GM04504 (cell line): ENCODE measurements at regions not wholly inside any gene's neighbourhood (a gene's known extent, or its start where the extent isn't known, plus 50 kb on each side); places are given as distances from the start of the nearest gene placed in this dataset.
"Not testable (repeated sequence)": the region's sequence is repeated elsewhere in the genome, so short reads cannot be mapped to it uniquely, and the experiment has no call there.

ENCODE experiments used
- DNase-seq: peaks from one replicate; pipeline ENCODE4 v3.0.0-alpha.2; 2012; ENCODE audit warnings: low read depth

DNA sequence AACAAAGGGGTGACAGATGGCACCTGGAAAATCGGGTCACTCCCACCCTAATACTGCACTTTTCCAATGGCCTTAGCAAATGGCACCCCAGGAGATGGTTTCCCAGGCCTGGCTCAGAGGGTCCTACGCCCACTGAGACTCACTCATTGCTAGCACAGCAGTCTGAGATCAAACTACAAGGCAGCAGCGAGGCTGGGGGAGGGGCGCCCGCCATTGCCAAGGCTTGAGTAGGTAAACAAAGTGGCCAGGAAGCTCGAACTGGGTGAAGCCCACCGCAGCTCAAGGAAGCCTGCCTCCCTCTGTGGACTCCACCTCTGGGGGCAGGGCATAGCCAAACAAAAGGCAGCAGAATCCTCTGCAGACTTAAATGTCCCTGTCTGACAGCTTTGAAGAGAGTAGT is 467.2 kb downstream of the EPHA7 start:
- not testable (repeated sequence) for DNase-seq

DNA sequence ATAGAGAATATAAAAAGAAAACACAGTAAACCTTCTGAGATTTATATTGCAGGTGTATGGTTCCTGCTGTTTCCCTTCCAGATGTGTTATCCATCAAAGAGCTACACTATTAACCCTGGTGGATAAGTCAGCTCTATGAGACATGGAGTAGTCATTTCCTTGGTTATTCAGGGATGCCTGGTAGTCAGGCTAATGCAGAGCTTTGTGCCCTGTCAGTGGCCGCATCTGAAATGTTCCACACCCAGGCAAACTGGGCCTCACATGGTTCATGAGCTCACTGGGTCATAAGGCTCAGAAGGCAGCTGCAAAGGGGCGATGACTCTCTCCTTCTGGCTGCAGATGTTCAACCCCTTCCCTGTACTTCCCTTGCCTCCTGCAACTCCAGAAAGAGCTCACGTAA is 473.6 kb downstream of the EPHA7 start:
- no peak for DNase-seq

DNA sequence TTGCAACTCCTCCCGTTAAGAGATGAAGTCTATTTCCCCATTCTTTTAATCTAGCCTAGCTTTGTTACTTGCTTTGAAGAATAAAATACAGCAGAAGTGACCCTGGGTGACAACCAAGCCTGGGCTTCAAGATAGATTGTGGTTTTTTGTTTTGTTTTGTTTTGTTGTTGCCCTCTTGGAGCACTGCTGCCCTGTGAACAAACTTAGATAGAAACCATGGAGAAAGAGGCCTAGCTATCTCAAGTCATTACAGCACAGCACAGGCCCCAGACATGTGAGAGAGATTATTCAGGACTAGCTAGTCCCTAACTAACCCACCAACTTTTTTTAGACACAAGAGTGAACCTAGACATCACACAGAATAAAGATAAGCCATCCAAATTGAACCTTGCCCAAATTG is 475.2 kb downstream of the EPHA7 start:
- no peak for DNase-seq

DNA sequence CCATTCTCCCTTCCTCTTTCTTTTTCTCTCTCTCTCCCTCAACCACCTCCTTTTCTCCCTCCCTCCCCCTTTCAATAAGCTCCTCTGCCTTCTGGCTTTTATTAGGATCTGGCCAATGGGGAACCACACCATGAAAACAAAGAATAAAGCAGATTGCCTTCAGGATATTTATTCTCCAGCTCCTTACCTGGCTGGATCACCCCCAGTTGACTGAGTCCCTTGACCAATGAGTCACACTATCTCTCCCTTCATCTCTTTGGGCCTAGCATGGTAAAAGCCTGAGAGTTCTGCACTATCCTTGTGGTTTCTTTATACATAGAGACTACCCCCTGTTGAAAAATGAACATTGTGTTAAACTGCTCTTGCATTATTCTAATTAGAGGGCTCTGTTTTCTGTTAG is 476.8 kb downstream of the EPHA7 start:
- no peak for DNase-seq

DNA sequence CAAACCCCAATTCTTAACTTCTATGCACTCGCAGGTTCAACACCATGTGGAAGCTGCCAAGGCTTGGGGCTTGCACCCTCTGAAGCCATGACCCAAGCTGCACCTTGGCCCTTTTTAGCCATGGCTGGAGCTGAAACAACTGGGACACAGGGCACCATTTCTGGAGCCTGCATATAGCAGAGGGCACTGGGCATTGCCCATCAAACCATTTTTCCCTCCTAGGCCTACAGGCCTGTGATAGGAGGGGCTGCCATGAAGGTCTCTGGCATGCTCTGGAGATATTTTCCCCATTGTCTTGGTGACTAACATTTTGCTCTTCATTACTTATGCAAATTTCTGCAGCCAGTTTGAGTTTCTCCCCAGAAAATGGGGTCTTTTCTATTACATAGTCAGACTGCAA is 484.7 kb downstream of the EPHA7 start:
- DNase-seq = no peak

DNA sequence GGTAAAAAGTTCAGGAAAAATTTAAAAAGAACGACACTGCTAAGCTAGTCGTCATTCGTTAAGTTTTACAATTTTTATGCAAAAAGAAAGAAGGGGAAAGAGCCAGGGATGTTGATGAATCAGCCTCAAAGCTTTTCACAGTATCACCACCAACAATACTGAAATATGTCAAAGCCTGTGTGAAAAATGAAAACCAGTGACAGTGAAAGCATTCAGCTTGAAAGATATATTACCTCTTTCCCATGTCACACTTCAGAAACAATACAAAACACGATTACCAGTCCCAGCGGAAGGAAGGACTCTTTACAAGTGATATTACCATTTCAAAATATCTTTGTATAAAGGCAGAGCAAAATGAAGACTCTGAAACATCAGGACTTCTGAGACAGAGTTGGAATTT is 489.2 kb downstream of the EPHA7 start:
- no peak for DNase-seq

DNA sequence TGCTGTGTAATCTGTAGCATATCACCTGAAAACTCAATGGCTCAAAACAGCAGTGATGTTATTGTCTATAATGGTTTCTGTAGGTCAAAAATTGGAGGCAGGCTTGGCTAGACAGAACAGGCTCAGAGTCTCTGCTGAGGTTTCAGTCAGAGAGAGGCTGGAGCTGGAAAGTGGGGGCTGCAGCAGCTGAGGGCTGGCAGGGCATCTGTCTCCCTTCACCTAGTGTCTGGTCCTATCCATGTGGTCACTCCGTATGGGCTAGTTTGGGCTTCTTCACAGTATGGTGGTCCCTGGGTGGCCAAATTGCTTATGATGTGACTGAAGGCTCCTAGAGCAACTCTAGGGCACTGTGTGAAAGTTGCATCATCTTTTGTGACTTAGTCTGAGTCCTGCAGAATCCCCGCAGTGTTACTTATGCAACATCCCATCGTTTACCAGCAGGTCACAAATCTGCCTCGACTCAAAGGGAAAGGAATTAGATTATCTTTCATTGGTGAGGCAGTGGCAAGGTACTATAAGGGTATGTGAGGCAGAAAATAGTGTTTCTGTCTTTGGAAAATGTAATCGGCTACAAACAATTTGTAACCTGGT is 497.0 kb downstream of the EPHA7 start:
- DNase-seq = no peak

DNA sequence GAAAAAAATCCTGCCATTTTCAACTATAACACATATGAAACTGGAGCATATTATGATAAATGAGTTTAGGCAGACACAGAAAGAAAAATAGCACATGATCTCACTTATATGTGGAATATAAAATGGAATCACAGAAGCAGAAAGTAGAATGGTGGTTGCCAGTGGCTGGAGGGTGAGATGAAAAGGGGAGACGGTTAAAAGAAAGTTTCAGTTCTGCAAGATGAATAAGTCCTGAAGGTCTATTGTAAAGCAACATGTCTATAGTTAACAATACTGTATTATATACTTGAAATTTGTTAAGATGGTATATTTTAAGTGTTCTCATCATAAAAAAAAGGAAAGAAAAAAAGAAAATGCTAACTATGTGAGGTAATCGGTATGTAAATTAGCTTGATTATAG is 503.9 kb downstream of the EPHA7 start:
- no peak for DNase-seq

DNA sequence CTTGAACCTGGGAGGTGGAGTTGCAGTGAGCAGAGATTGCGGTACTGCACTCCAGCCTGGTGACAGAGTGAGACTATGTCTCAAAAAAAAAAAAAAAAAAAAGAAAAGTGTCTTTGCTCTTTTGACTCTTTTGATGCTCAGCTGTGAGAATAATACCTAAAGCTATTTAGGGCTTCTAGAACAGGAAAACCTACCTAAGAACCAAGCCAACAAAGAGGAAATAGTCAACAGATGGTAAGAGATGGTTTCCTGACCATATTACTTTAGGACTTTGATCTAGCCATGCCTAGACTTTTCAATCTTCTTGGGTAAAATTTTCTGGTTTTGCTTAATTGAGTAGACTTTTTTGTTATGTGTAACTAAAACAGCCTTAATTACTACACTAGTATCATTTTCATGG is 508.1 kb downstream of the EPHA7 start:
- no peak for DNase-seq

DNA sequence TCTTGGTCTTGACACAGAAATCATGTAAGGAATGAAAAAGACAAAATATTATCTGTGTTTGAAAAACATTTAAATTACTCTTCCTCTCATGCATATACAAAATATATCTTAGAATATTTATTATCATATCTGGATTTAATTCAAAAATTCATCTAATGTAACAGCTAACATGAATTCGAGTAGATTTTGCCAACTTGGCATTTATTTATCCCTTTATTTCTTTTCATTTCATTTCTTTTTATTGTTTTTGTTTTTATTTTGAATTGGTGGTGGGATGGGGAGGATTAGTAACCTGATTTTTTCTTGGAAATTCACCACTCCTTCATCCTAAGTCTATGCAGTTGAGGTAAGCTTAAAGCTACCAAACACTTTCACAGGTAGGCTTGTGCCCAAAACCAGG is 508.7 kb downstream of the EPHA7 start:
- no peak for DNase-seq

DNA sequence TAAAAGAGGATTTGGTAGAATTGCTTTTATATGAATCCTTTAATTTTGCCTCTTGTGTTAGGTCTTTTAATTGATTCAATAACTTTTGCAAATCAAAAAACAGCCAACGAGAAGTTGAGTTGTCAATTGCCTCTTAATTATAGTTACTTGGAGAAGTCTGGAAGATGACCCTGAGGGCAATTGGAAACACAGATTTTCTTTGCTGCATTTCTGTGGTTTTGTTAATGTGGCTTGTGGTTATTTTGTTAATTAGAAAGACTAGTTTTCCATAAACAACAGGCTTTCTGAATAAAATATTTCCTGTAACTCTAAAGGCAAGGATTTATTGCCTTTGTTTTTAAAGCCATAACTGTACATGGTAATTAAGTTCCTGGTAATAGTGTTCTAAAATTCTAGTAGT is 513.0 kb downstream of the EPHA7 start:
- no peak for DNase-seq

DNA sequence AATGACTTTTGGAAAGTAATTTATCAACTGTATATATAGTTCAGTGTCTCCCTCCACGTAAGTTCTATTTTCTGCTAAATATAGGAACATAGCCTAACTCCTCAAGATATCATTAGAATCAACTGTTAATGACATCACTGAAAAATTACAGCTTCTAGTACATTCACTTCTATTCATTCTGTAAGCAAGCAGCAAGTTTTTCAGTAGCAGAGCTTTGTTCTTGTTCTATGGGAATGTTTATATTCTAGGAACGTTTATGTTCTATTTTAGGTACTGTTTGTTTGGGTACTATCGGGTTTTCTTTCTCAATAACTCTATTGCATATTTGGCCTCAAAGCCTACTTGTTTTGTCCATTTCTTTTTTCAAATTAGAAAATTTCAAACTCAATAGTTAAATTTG is 525.6 kb downstream of the EPHA7 start:
- no peak for DNase-seq

DNA sequence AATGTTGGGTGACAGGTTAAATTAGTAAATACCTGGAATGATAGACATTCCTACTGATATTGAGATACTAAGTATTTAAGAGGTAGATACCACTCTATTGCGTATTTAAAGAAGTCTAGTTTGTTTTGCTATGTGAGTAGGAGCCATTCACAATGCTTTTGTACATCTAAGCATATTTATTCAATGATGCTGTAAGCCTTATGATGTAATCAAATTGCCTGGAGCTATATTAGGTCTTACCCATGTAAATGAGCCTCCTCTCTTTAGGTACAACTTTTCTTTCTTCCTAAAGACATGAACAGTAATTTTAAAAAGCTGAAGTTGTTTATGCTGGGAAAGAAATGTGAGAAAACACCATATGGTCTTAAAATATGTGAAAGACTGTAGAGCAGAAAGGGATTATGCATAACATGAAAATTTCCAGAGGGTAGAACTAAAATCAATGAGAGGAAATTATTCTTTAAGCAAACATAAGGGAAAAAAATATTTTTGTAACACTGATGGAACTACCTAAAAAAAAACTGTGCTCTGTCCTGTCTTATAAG is 526.7 kb downstream of the EPHA7 start:
- DNase-seq = no peak

DNA sequence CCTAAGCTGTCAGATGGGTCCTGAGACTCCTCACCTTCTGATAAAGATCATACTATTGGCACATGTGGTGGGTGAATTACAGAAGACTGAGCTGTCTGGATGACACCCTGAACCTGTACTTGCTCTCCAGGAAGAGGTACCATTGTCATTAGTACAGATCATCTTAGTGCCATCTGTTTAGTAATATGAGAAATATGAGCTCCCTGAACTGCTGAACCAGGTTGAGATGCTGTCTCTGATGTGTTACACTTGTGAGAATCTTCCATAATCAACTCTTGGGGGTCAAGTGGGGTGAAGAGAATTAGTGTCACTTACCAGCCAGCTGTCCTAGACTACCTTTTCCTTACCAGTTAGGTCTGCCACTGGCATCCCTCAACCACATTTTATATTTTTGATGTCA is 531.0 kb downstream of the EPHA7 start:
- DNase-seq = no peak

DNA sequence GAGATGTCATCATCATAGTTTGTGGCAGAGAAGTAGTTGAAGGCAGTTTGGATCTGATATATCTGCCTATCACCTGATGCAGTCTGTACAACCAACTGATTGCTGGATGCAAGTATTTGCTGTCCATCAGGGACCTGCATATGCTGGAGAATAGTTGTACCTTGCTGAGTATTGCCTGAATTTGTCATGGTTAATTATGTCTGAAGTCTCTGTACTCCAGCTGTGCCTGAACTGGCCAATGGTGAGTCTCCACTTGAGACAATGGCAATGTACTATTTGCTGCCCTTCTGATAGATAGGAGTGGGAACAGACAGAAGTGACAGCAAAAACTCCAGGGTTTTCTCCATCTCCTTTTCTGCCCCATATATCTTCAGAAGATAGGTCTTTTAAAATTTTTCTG is 531.5 kb downstream of the EPHA7 start:
- no peak for DNase-seq

DNA sequence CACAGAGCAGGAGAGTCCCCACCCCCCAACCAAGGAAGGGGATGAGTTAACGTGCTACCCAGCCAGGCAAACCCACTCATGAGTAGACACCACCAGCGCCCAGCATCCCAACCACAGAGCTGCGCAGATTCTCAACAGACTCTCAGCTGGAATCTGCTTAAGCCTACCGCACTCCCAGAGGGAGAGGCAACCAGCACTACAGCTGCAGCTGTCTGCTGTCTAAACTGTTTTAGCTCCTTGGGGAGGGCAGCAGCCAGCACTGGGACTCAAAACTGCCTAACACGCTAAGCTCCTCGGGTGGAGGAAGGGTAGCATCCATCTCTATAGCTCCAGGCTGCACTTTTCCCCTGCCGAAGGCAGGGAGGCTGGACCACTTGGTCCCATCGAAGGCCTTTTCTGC is 539.8 kb downstream of the EPHA7 start:
- no peak for DNase-seq

DNA sequence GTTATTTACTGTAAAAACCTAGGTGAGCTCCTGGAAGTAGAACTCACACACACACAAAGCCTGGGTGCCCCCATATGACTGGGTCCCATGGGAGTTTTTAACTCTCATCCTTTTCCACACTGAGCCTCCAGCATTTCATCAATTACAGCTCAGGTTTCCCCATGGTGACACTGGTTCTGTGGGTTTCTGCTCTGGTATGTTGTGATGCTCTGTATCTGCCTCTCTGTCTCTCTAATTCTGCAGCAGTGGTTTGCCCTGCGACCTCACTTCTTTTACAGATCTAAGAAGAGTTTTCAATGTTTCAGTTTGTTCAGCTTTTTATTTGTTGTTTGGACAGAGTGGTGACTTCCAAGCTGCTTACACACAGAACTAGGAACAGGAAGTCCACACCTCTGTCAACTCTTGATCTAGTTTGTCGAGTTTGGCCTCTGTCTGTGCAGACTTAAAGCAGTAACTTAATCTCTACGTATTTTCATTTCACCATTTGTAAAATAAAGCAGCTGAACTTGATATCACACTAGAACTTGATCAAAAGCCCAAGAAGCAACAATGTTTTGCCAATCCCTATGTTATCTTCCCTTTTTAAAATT is 554.3 kb downstream of the EPHA7 start:
- no peak for DNase-seq

DNA sequence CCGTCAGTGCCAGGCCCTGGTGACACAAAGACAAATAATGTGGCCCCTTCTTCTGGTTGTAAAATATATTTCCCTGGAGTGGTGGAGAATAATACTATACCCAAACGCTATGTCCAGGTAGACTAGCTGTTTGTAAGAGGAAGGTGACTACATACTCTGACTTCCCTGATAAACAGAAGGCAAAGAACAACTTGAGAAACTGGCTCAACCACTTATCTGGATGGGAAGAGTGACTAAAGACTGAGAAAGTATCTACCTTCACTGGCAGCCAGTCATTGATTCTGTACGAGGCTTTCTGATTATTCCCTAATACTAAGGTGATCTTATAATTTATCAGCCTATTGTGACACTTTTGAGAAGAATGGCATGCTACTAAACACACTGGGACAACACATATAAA is 569.7 kb downstream of the EPHA7 start:
- DNase-seq = no peak

DNA sequence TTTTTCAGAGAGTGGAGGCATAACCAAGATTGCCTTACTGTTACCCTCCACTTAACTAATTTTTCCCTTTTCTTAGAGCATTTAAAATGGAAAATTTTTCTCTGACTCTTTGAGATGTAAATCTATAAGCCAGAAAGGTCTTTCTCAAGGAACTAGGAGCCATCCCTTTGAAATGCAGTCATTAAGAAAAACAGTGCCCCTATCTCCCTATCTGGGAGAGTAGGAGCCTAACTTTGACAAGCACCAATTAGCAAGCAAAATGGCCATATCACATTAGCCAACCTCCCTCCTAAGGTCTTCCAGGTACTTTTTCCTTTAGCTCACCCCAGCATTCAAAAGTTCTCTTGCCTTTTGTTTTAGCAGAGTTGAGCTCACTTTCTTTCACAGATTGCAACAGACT is 570.5 kb downstream of the EPHA7 start:
- DNase-seq = no peak

DNA sequence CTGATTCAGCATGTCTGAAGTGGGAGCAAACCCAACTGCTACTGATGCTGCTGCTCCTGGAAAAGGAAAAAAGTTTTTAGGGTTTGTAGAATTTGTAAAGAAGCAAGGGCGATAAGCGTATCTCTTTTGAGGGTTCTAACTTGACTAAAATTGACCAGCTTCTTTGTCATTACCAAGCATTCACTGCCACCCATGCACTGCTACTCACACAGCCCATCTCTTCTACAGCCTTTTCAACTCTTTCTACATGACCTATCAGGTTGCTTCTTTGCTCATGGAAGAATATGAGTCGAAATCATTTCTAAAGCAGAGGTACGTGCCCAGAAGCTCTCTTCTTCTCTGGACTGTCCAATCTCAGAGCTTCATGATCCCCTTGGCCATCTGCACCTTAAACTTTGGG is 570.9 kb downstream of the EPHA7 start:
- no peak for DNase-seq

DNA sequence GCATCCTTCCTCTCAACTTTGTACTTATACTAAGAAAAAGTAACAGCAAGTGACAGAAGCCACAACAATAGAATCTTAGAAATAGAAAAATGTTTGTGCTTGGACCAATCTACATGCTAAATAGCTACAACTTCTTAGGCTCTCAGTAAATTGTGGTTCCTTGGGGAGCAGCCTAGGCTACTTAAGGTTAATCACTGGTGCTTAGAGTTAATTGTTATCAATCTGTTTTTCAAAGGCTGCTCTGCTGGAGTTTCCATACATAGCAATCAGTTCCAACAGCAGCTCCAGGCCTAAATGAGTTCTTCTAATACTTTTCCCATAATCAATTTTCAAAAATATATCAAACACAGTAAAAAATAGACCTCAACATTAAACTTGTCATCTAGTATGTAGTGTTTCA is 571.4 kb downstream of the EPHA7 start:
- no peak for DNase-seq

DNA sequence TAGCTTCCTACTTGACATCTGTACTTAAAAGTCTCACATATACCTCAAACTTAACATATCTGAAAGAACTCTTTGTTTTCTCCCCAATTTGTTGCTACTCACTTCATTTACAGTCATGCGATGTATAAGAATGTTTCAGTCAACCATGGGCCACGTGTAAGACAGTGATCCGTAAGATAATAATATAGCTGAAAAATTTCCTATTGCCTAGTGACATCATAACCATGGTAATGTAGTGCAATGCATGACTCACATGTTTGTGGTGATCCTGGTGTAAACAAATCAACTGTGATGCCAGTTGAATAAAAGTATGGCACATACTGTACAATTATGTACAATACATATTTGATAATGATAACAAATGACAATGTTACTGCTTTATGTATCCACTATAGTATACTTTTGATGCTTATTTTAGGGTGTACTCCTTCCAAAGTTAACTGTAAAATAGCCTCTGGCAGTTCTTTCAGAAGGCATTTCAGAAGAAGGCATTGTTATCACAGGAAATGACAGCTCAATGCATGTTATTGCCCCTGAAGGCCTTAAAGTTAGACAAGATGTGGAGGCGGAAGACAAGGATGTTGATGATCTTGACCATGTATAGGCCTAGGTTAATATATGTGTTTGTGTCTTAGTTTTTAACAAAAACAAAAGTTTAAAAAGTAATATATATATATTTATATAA is 579.0 kb downstream of the EPHA7 start:
- DNase-seq = no peak

DNA sequence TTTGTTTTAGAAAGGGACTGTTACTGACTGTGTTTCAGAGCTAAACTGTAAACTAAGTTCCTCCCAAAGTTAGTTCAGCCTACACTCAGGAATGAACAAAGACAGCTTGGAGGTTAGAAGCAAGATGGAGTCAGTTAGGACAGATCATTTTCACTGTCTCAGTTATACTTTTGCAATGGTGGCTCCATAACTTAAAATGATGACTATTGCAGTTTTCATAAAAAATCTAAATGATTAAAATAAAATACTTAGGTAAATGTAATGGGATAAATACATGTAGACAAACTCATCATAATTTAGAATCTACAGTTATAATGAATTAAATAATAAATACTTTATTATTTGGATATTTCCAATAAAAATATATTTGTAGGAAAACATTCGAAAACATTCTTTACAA is 590.6 kb downstream of the EPHA7 start:
- DNase-seq = no peak

DNA sequence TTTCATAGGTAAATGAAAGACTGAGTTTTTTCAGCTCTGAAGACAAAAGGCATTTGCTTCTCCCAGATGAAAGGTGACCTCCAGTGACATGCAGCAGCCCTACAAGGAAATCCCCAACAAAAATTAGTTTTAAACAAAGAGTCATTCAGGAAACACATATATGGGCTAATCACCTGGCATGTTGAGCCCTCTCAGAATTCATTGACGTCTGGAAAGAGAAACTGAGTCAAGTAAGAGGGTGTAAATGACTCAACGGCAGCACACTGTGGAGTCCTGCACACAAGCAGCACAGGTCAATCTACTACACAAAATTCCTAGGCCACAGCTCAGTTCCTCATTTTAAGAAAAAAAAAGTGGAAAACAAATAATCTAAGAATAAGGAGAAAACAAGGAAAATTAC is 592.3 kb downstream of the EPHA7 start:
- no peak for DNase-seq
